IMR-90 (cell line): ENCODE measurements at regions not wholly inside any gene's neighbourhood (a gene's known extent, or its start where the extent isn't known, plus 50 kb on each side); places are given as distances from the start of the nearest gene placed in this dataset.

Experiments used
- ATAC-seq: fragments of 200-7000 bp; cut with Tn5 transposase; 2 replicates; pipeline ENCODE4 v1.9.1; 2020; ENCODE audit warnings: low read depth, mild to moderate bottlenecking, moderate library complexity
- BruUV-seq: library from RNA; stranded (reverse); fragments of 400-500 nt; replicated peaks from 2 replicates; lab custom pipeline; 2021; lab: Mats Ljungman, UMichigan
- CTCF ChIA-PET: fragments of 300-600 bp; formaldehyde crosslinking; extraction: SDS; loops from one replicate; lab custom pipeline; 2021; ENCODE audit warnings: antibody characterized with exemption; lab: Yijun Ruan, JAX
- POLR2A ChIA-PET: fragments of 300-600 bp; sonication (Branson Sonifier 250); formaldehyde crosslinking; loops from one replicate; lab custom pipeline; 2022; ENCODE audit warnings: antibody characterized with exemption; ENCODE audit not compliant: unreplicated experiment; lab: Charles Lee
- DNase-seq: peaks from one replicate; pipeline ENCODE4 v3.0.0; 2013
- H2AFZ ChIP-seq: replicated peaks from 2 replicates; pipeline ENCODE3; 2013; ENCODE audit warnings: low read length, mild to moderate bottlenecking; ENCODE audit not compliant: poor library complexity
- H2AK5ac ChIP-seq: 2 replicates; pipeline ENCODE4 v1.6.1; 2013; ENCODE audit warnings: low read depth, low read length, inconsistent platforms
- H2AK9ac ChIP-seq: replicated peaks from 2 replicates; pipeline ENCODE3; 2013; ENCODE audit warnings: mild to moderate bottlenecking, low read depth, low read length, moderate library complexity; ENCODE audit not compliant: poor library complexity
- H2BK120ac ChIP-seq: 2 replicates; pipeline ENCODE4 v1.6.1; 2013; ENCODE audit warnings: low read depth, low read length, inconsistent platforms
- H2BK15ac ChIP-seq: 3 replicates; pipeline ENCODE4 v1.6.1; 2013; ENCODE audit warnings: low read depth, low read length, inconsistent platforms
- H2BK20ac ChIP-seq: 2 replicates; pipeline ENCODE4 v1.6.1; 2013; ENCODE audit warnings: low read depth, mild to moderate bottlenecking, inconsistent platforms, low read length, moderate library complexity
- H2BK5ac ChIP-seq: 2 replicates; pipeline ENCODE4 v1.6.1; 2013; ENCODE audit warnings: mild to moderate bottlenecking, low read depth, low read length, inconsistent platforms; ENCODE audit not compliant: poor library complexity, severe bottlenecking
- H3K14ac ChIP-seq: replicated peaks from 2 replicates; pipeline ENCODE4 v1.6.1; 2013; ENCODE audit warnings: low read depth, low read length, inconsistent platforms
- H3K18ac ChIP-seq: 2 replicates; pipeline ENCODE4 v1.6.1; 2013; ENCODE audit warnings: low read depth, low read length, control low read depth
- H3K23ac ChIP-seq: 2 replicates; pipeline ENCODE4 v1.6.1; 2013; ENCODE audit warnings: low read depth, low read length, inconsistent platforms
- H3K27ac ChIP-seq: 2 replicates; pipeline ENCODE4 v1.5.1; 2013; ENCODE audit warnings: mild to moderate bottlenecking, control low read depth, low read length; ENCODE audit not compliant: insufficient read depth
- H3K27me3 ChIP-seq: 2 replicates; pipeline ENCODE4 v1.6.1; 2013; ENCODE audit warnings: low read length; ENCODE audit not compliant: control insufficient read depth, insufficient read depth
- H3K36me3 ChIP-seq: 2 replicates; pipeline ENCODE4 v1.6.1; 2013; ENCODE audit warnings: low read length, mixed read lengths; ENCODE audit not compliant: control insufficient read depth, insufficient read depth
- H3K4ac ChIP-seq: 2 replicates; pipeline ENCODE4 v1.6.1; 2013; ENCODE audit warnings: low read depth, low read length, inconsistent platforms
- H3K4me1 ChIP-seq: 2 replicates; pipeline ENCODE4 v1.6.1; 2013; ENCODE audit warnings: low read length, mixed read lengths; ENCODE audit not compliant: control insufficient read depth, insufficient read depth
- H3K4me2 ChIP-seq: 2 replicates; pipeline ENCODE4 v1.6.1; 2013; ENCODE audit warnings: low read depth, mild to moderate bottlenecking, control low read depth, low read length, moderate library complexity
- H3K4me3 ChIP-seq: 2 replicates; pipeline ENCODE4 v1.5.1; 2013; ENCODE audit warnings: low read depth, mild to moderate bottlenecking, control low read depth, low read length, moderate library complexity; ENCODE audit not compliant: insufficient read depth
- H3K56ac ChIP-seq: 2 replicates; pipeline ENCODE4 v1.6.1; 2013; ENCODE audit warnings: low read length, inconsistent platforms; ENCODE audit not compliant: insufficient read depth; ENCODE audit errors: extremely low read depth
- H3K79me1 ChIP-seq, 2 experiments: 2 replicates each; pipeline ENCODE4 v1.6.1; 2013; ENCODE audit warnings: low read length in 2 of 2, inconsistent platforms in 1 of 2, low read depth in 1 of 2
- H3K9ac ChIP-seq: 2 replicates; pipeline ENCODE4 v1.6.1; 2013; ENCODE audit warnings: low read depth, low read length, control low read depth
- H3K9me1 ChIP-seq: 2 replicates; pipeline ENCODE4 v1.6.1; 2013; ENCODE audit warnings: low read length, inconsistent platforms; ENCODE audit not compliant: insufficient read depth
- H3K9me3 ChIP-seq: 2 replicates; pipeline ENCODE4 v1.6.1; 2013; ENCODE audit warnings: low read length; ENCODE audit not compliant: control insufficient read depth, insufficient read depth
- H4K20me1 ChIP-seq: 2 replicates; pipeline ENCODE4 v1.6.1; 2013; ENCODE audit warnings: low read length, inconsistent platforms; ENCODE audit not compliant: insufficient read depth
- H4K5ac ChIP-seq: 2 replicates; pipeline ENCODE4 v1.6.1; 2013; ENCODE audit warnings: mild to moderate bottlenecking, low read depth, low read length, control low read depth
- H4K8ac ChIP-seq, 2 experiments: 2 replicates each; pipeline ENCODE4 v1.6.1; 2013; ENCODE audit warnings: low read depth in 2 of 2, low read length in 2 of 2, control low read depth in 1 of 2, inconsistent platforms in 1 of 2
- H4K91ac ChIP-seq: 2 replicates; pipeline ENCODE4 v1.6.1; 2013; ENCODE audit warnings: low read depth, low read length, inconsistent platforms; ENCODE audit not compliant: insufficient read depth
- MAFK ChIP-seq: IDR thresholded peaks from 2 replicates; pipeline ENCODE4 v1.6.1; 2012; ENCODE audit warnings: low read depth, low read length, improper control_type of control experiment
- MAZ ChIP-seq: IDR thresholded peaks from 2 replicates; pipeline ENCODE4 v1.6.1; 2012; ENCODE audit warnings: low read depth, mild to moderate bottlenecking, low read length, improper control_type of control experiment, moderate library complexity, borderline replicate concordance
- NFE2L2 ChIP-seq: fragments of 150-350 bp; IDR thresholded peaks from 2 replicates; pipeline ENCODE4 v1.6.1; 2016; ENCODE audit warnings: low read depth, mild to moderate bottlenecking, low read length
- WGBS, 2 experiments: methylation state at CpG; one replicate each; pipeline versions ENCODE4 v1.1.5 to v1.1.7; 2013; ENCODE audit warnings: missing lambda C conversion rate in 2 of 2; ENCODE audit not compliant: insufficient read length in 1 of 2; ENCODE audit errors: extremely low coverage in 2 of 2; 5-methylcytosine and 5-hydroxymethylcytosine counted together
- dilution Hi-C: fragments of 300-500 bp; cut with HindIII; formaldehyde crosslinking; loops from one replicate; pipeline ENCODE4 v1.14.3; 2018; ENCODE audit warnings: low sequenced_read_pairs; ENCODE audit not compliant: unreplicated experiment
- in situ Hi-C: fragments of 300-500 bp; cut with MboI; formaldehyde crosslinking; loops from 3 replicates; pipeline ENCODE4 v1.14.3; 2019; ENCODE audit warnings: low sequenced_read_pairs, inconsistent platforms, mixed read lengths
- intact Hi-C: fragments of 100-400 bp; cut with micrococcal nuclease; formaldehyde crosslinking; loops from 2 replicates; pipeline ENCODE4 v1.10.0; 2022

DNA sequence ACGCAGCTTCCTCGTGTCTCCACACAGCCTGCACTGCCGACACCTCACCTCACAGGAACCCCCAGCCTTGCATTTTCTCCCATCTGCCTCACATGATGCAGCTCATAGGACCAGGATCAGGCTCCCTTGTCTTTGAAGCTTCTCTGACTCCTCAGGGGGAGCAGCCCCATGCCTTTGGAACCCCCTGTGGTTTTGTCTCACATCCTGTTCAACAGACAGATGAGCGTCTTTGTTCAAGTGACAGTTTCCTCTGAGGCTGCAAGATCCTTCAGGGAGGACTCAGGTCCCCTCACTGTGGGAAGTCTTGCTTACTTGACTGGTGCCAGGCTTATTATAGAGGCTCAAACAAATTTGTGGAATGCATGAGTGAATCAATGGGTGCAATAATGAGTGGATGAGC, 667.1 kb downstream of the INHBA start:
- no peak overlapping the region for H3K18ac ChIP-seq
- H4K20me1 ChIP-seq = no peaks in the 10 kb centered on the region
- H3K4me2 ChIP-seq = no peak overlapping the region

More for the DNA sequence above, 667.1 kb downstream of the INHBA start:
- Histone ChIP-seq H3K9me1 (peaks cover 9% of the 10 kb centered on the region), H3K23ac (no peak overlapping the region), H2BK5ac (no peak overlapping the region), H3K14ac (peak overlapping the region; percentile 12), H3K4me1 (peaks cover 3% of the 10 kb centered on the region), H3K4ac (peak overlapping the region; percentile 3), H2BK15ac (peak overlapping the region; percentile 9; the same call in 2 of the 3 replicates), H2AK5ac (peak overlapping the region; percentile 56; the same call in 1 of the 2 replicates), H2AFZ (no peak overlapping the region), H4K91ac (peak overlapping the region; percentile 31; the same call in 1 of the 2 replicates), H3K36me3 (no peaks in the 10 kb centered on the region), H2BK20ac (no peak overlapping the region), H2AK9ac (no peak overlapping the region), H3K9me3 (no peaks in the 10 kb centered on the region), H3K79me1 (peaks cover 0 to 11% of the 10 kb centered on the region in 2 experiments; a peak in 2 of 4 replicates), H3K27ac (no peak overlapping the region), H4K8ac (no peak overlapping the region; a peak in 1 of 4 replicates), H3K56ac (no peak overlapping the region), H4K5ac (no peak overlapping the region), H3K27me3 (no peaks in the 10 kb centered on the region), H2BK120ac (peak overlapping the region; percentile 35), H3K9ac (no peak overlapping the region), H3K4me3 (no peak overlapping the region)
- intact Hi-C loops = no loop called here
- no TSS peak for BruUV-seq
- DNase-seq = no peak
- CTCF ChIA-PET = interaction anchor here (0.6 kb wide), 1 partner anchor 45 kb away, joined by 3 read pairs; no protein-coding TSS in a partner anchor
- no CpG with 5 or more reads among the region's 4 CpGs for WGBS, 2 experiments
- POLR2A ChIA-PET = no interaction called here
- no peak for TF ChIP-seq MAFK
- no peak for TF ChIP-seq NFE2L2
- no peak for TF ChIP-seq MAZ
- in situ Hi-C loops = no loop called here
- dilution Hi-C loops = no loop called here
- ATAC-seq = no peak
